Tibial nerve (tissue), 4 donors: ENCODE measurements at regions not wholly inside any gene's neighbourhood (a gene's known extent, or its start where the extent isn't known, plus 50 kb on each side); places are given as distances from the start of the nearest gene placed in this dataset.

ENCODE experiments used
- DNase-seq, 2 donors: peaks; one replicate each; pipeline ENCODE4 v3.0.0-alpha.2; 2019; ENCODE audit warnings: low spot score in 2 of 2
- H3K27ac ChIP-seq, 4 donors: fragments of 200-600 bp; sonication (generic) in 3 of 4; one replicate each; pipeline ENCODE4 v1.5.1; 2017 to 2019; ENCODE audit warnings: mild to moderate bottlenecking in 1 of 4
- H3K27me3 ChIP-seq, 2 donors: fragments of 200-600 bp; sonication (generic) in 1 of 2; one replicate each; pipeline versions ENCODE4 v1.5.1 to v1.6.0; 2017 to 2019
- H3K36me3 ChIP-seq, 3 donors: fragments of 200-600 bp; sonication (generic); one replicate each; pipeline ENCODE4 v1.5.1; 2018 to 2019
- H3K4me1 ChIP-seq, 4 donors: fragments of 200-600 bp; sonication (generic) in 3 of 4; one replicate each; pipeline ENCODE4 v1.5.1; 2017 to 2019
- H3K4me3 ChIP-seq, 4 donors: fragments of 200-600 bp; sonication (generic) in 3 of 4; one replicate each; pipeline ENCODE4 v1.5.1; 2017 to 2019; ENCODE audit warnings: mild to moderate bottlenecking in 1 of 4, moderate library complexity in 1 of 4
- H3K9me3 ChIP-seq, 4 donors: fragments of 200-600 bp; sonication (generic) in 3 of 4; one replicate each; pipeline ENCODE4 v1.5.1; 2017 to 2019
- EP300 ChIP-seq, 2 donors: sonication (generic); formaldehyde crosslinking; IDR thresholded peaks; one replicate each; pipeline ENCODE4 v1.6.1; 2017; ENCODE audit warnings: antibody characterized with exemption in 2 of 2, mild to moderate bottlenecking in 1 of 2
- POLR2A ChIP-seq, 2 donors: fragments of 450-650 bp; IDR thresholded peaks; one replicate each; pipeline ENCODE4 v1.6.1; 2017; ENCODE audit warnings: antibody characterized with exemption in 2 of 2, mild to moderate bottlenecking in 2 of 2, moderate library complexity in 2 of 2
- WGBS, 2 donors: methylation state at CpG; one replicate each; pipeline ENCODE4 v1.1.5; 2018; 5-methylcytosine and 5-hydroxymethylcytosine counted together
- TF ChIP-seq, protein P1 (sequence below), 5 experiments: fragments of 200-600 bp in 3 of 5; fragments of 450-650 bp in 2 of 5; sonication (generic) in 3 of 5; IDR thresholded peaks; one replicate each; pipeline ENCODE4 v1.5.1; 2016 to 2019; ENCODE audit warnings: antibody characterized with exemption in 5 of 5, mild to moderate bottlenecking in 3 of 5, moderate library complexity in 2 of 5

- Histone ChIP-seq H3K27me3 (no peaks in the 10 kb centered on the region), H3K4me1 (no peaks in the 10 kb centered on the region), H3K36me3 (no peaks in the 10 kb centered on the region), H3K9me3 (peaks cover 0 to 12% (median 6%) of the 10 kb centered on the region in 4 donors), H3K27ac (no peak overlapping the region), H3K4me3 (no peak overlapping the region)
- TF ChIP-seq POLR2A (IDR thresholded peaks at IDR 0.05) (no peak), EP300 (IDR thresholded peaks at IDR 0.05) (no peak)
- TF ChIP-seq, protein P1, sequence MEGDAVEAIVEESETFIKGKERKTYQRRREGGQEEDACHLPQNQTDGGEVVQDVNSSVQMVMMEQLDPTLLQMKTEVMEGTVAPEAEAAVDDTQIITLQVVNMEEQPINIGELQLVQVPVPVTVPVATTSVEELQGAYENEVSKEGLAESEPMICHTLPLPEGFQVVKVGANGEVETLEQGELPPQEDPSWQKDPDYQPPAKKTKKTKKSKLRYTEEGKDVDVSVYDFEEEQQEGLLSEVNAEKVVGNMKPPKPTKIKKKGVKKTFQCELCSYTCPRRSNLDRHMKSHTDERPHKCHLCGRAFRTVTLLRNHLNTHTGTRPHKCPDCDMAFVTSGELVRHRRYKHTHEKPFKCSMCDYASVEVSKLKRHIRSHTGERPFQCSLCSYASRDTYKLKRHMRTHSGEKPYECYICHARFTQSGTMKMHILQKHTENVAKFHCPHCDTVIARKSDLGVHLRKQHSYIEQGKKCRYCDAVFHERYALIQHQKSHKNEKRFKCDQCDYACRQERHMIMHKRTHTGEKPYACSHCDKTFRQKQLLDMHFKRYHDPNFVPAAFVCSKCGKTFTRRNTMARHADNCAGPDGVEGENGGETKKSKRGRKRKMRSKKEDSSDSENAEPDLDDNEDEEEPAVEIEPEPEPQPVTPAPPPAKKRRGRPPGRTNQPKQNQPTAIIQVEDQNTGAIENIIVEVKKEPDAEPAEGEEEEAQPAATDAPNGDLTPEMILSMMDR (IDR thresholded peaks at IDR 0.05): no peak
- DNase-seq: no peak
Measured at GRCh38 chrX:45372151-45372550, 171.5 kb upstream of the DIPK2B start.

GRCh38 chrX:45368705-45369104 lies 168.0 kb upstream of the DIPK2B start:
- H3K27ac ChIP-seq: no peak overlapping the region
- H3K4me1 ChIP-seq: no peaks in the 10 kb centered on the region
- TF ChIP-seq EP300 (IDR thresholded peaks at IDR 0.05) (no peak), POLR2A (IDR thresholded peaks at IDR 0.05) (no peak)
- TF ChIP-seq, protein P1 (IDR thresholded peaks at IDR 0.05): no peak
- no peak overlapping the region for H3K4me3 ChIP-seq
- no peak for DNase-seq
- no peaks in the 10 kb centered on the region for H3K27me3 ChIP-seq
- 76 to 86% methylated on average over 2 of the region's 2 CpGs for WGBS, 2 donors
- H3K36me3 ChIP-seq: no peaks in the 10 kb centered on the region
- peaks cover 0 to 11% (median 2%) of the 10 kb centered on the region in 4 donors for H3K9me3 ChIP-seq

DNA sequence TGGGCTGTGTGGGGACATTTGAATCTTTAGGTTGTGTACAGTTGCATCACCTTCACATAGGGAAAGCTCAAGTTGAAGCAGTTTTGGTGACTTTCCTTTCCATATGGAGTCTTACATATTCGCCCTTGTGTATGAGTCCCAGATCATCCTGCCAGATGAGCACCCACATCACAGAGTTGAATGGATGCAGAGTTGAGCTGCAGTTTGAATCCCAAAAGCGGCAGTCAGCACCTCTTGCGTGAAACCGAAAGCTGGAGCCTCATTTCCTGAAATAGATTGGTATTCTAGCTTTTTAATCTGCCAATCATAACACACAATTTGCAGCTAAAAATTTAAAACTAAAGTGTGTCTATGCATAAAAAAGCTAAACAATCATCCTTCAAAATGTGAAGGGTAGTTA lies 162.9 kb upstream of the DIPK2B start:
- TF ChIP-seq POLR2A (IDR thresholded peaks at IDR 0.05) (no peak), EP300 (IDR thresholded peaks at IDR 0.05) (no peak)
- TF ChIP-seq, protein P1 (IDR thresholded peaks at IDR 0.05): no peak
- no peaks in the 10 kb centered on the region for H3K27me3 ChIP-seq
- no peak for DNase-seq
- H3K9me3 ChIP-seq: peaks cover 0 to 2% (median 0%) of the 10 kb centered on the region in 4 donors
- no peak overlapping the region for H3K4me3 ChIP-seq
- H3K27ac ChIP-seq: no peak overlapping the region
- H3K36me3 ChIP-seq: no peaks in the 10 kb centered on the region
- 76 to 83% methylated on average over 4 of the region's 4 CpGs for WGBS, 2 donors
- H3K4me1 ChIP-seq: no peaks in the 10 kb centered on the region

DNA sequence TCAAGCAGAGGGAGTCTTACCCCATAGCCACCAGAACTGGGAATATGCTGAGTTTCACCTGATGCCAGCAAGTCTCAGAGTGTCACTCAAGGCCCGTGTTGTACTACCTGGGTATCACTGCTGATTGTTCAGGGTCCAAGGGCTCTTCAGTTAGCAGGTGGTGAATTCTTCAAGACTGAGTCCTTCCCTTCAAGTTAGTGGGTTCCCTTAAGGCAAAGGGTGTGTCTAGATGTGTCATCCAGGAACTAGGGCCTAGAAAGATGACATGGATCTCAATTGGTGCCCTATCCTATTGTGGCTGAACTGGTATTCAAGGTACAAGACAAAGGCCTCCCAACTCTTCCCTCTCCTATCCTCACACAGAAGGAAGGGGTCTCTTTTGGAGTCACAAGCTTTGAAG lies 159.9 kb upstream of the DIPK2B start:
- Histone ChIP-seq H3K9me3 (peaks cover 0 to 7% (median 0%) of the 10 kb centered on the region in 4 donors), H3K27me3 (no peaks in the 10 kb centered on the region), H3K4me3 (no peak overlapping the region), H3K36me3 (no peaks in the 10 kb centered on the region), H3K27ac (no peak overlapping the region), H3K4me1 (no peaks in the 10 kb centered on the region)
- 75 to 100% methylated on average over 1 of the region's 1 CpG for WGBS, 2 donors
- no peak for TF ChIP-seq EP300 (IDR thresholded peaks at IDR 0.05)
- TF ChIP-seq POLR2A (IDR thresholded peaks at IDR 0.05): no peak
- TF ChIP-seq, protein P1 (IDR thresholded peaks at IDR 0.05): no peak
- no peak for DNase-seq

DNA sequence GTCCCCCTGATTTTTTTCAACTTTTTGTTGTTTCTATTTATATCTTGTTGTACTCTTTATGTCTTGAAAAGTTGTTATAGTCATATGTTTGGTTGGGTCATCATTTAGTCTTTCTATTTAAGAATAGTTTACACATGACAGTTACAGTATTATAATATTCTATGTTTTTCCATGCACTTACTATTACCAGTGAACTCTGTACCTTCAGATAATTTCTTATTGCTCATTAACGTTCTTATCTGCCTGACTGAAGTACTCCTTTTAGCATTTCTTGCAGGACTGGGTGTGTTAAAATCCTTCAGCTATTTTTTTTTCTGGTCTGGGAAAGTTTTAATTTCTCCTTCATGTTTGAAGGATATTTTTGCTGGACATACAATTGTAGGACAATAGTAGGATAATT lies 157.7 kb upstream of the DIPK2B start:
- H3K4me3 ChIP-seq: no peak overlapping the region
- 43 to 71% methylated on average over 1 of the region's 1 CpG for WGBS, 2 donors
- TF ChIP-seq, protein P1 (IDR thresholded peaks at IDR 0.05): no peak
- TF ChIP-seq EP300 (IDR thresholded peaks at IDR 0.05) (no peak), POLR2A (IDR thresholded peaks at IDR 0.05) (no peak)
- H3K4me1 ChIP-seq: no peaks in the 10 kb centered on the region
- no peaks in the 10 kb centered on the region for H3K36me3 ChIP-seq
- DNase-seq: no peak
- H3K9me3 ChIP-seq: peaks cover 0 to 7% (median 0%) of the 10 kb centered on the region in 4 donors
- no peak overlapping the region for H3K27ac ChIP-seq
- no peaks in the 10 kb centered on the region for H3K27me3 ChIP-seq
